SKM-1 (cell line): ENCODE measurements at regions not wholly inside any gene's neighbourhood (a gene's known extent, or its start where the extent isn't known, plus 50 kb on each side); places are given as distances from the start of the nearest gene placed in this dataset.
"Not testable (repeated sequence)": the region's sequence is repeated elsewhere in the genome, so short reads cannot be mapped to it uniquely, and the experiment has no call there.

Experiments used
- DNase-seq: peaks from one replicate; lab custom pipeline; 2025; ENCODE audit not compliant: unreplicated experiment; lab: John Stamatoyannopoulos, UW

DNA sequence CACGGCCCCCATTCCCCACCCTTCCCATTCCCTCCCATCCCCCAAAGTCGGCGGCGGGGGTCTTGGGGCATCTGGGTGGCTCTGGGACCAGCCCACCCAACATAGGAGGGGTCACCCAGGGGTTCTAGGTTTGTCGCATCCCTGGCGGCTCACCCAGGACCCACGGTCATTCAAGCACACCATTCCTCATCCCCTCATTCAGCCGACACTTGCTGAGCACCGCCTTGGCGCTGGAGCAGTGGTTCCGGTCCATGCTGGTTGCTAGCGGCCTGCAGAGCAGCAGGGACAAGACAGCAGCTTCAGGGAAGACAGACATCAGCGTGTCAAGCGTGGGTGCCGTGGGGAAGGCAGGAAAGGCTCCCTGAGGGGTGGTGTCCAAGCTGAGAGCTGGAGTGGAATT lies 50.5 kb upstream of the OTOS start:
- DNase-seq: no peak

DNA sequence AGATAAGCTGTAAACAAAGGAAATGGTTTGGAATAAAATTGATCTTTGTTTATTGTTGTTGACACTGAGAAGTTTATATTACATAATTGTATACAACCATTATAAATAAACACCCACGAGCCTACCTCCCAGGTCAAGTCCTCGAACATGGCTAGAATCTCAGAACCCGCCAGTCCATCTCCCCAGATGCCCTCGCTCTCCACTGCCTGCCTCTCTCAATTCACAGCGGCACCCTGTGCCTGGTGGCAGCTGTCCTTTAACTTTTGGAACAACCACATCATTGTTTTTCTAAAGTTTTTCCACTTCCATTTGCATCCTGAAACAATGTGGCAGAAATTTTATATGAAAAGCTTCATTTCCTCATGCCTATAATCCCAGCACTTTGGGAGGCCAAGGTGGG lies 52.2 kb upstream of the OTOS start:
- no peak for DNase-seq

DNA sequence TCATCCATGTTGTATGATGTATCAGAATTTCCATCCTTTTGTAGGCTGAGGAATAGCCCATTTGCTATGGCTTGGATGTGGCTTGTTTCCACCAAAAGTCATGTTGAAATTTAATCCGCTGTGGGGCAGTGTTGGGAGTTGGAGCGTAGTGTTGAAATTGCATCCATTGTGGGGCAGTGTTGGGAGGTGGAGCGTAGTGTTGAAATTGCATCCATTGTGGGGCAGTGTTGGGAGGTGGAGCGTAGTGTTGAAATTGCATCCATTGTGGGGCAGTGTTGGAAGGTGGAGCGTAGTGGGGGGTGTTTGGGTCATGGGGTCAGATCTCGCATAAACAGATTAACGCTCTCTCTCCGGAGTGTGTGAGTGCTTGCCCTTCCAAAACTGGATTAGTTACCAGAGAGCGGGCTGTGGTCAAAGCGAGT lies 53.9 kb upstream of the OTOS start:
- DNase-seq: not testable (repeated sequence)

DNA sequence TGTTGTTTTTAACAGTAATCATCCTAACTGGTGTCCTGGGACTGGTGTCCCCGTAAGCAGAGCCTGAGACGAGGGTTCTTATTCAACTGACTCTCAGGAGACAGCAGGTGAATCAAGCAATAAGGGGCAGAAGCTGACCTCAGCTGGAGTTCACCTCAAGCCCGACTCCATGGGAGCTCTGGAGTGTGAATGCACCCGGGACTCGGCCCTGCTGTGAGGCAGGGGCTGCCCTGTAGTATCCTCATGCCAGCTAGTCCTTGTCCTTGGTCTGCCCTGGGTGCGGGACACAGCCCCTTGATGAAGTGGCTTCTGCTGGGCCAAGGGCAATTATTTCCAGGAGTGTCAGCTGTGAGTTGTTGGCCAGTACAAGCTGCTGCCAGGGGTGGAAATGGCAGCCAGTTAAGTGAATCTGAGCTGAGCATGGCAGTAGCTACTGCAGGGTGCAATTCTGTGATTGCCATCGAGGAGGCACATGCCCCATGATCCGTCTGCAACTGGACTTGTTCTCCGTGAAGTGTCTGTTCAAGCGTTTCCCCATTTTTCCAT lies 54.9 kb upstream of the OTOS start:
- no peak for DNase-seq

GRCh38 chr2:240196716-240197461 lies 56.4 kb upstream of the OTOS start:
- no peak for DNase-seq

- DNase-seq: no peak
These were observed 57.1 kb upstream of the OTOS start for GRCh38 chr2:240197462-240198139.

- DNase-seq: no peak
These were observed 57.8 kb upstream of the OTOS start for GRCh38 chr2:240198226-240198625.

DNA sequence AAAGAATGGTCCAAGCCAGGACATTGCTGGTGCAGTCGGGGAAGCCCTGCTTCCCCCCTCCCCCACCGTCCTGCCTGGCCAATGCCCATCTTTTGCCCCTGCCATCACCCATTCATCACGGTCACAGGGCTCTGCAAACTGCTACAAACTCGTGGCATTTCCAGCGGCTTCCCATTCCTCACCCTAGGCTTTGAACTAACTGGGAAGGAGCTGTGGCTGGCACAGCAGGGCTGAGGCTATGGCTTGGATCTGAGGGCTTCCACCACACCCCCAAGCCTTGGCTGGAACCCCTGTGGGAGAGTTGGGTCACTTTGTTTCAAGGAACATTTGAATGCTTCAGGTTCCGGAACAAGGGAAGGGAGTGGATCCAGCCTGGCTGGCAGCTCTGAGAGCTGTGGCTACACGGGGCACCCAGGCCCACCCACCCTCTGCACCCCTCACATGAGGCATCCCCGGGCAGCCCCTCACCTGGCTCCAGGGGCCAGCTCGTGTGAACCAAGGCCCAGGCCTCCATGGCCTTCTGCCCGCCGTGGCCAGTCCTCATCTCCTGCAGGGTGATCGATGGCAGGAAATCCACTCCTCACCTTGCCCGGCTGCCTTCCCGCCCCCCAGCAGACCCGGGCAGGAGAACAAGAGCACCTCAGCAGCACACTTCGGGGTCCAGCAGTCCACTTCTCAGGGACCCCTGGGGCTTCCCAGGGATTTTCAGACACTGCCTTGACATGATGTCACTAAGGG lies 58.8 kb upstream of the OTOS start:
- no peak for DNase-seq

DNA sequence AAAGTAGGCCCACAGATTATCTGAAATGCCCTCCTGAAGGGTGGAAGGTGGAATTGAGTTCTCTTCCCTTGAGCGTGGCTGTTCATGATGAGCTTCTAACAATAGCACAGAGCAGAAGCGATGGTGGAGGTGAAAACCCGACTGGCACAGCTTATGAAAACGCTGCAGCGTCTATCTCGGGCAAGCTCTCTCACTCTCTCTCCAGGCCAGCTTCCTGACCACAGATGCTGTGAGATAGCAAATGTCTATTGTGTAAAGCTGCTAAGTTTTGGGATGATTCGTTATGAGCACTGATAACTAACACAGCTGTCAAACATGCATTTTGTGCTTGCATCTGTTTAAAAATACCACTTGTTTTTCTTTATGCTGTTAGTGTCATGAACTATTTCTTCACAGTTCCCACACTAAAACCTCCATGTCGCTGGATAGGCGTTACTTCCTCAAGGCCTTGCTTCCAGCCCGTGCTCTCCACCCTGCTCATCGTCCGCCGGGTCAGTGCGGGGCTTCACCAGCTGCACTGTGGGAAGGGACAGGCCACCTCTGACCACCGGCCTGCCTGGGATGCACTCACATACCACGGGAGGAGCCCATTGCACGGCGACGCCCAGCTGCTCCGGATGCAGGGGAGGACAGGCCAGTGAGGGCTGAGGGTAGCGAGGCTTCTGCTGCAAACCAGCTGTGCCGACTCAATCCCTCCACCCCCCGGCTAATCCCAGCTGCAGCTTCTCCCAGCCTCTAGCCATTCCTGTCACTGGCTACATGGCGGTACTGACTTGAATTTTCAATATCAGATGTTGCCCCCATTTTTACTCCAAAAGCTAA lies 60.0 kb upstream of the OTOS start:
- DNase-seq: no peak

- no peak for DNase-seq
These were observed 61.4 kb upstream of the OTOS start for GRCh38 chr2:240201866-240202265.

DNA sequence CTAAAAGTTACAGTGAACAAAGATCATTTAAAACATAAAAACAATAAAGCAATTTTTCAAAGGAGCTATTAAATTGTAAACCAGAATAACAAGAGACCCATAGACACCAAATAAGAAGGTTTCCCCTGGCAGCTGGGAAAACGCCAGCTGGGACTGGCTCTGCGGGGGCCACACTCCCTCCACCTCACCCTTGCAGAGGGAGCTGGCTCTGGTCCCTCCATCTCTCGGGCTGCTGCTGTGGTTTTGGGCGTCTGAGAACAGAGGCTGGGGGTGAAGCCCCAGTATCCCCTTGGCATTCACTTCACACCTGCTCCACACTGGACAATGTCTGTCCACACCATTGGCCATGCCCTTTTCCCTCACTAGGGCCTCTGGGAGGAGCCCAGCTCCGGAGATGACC lies 62.1 kb upstream of the OTOS start:
- no peak for DNase-seq

- DNase-seq: no peak
These were observed 62.8 kb upstream of the OTOS start for GRCh38 chr2:240203031-240203787.

DNA sequence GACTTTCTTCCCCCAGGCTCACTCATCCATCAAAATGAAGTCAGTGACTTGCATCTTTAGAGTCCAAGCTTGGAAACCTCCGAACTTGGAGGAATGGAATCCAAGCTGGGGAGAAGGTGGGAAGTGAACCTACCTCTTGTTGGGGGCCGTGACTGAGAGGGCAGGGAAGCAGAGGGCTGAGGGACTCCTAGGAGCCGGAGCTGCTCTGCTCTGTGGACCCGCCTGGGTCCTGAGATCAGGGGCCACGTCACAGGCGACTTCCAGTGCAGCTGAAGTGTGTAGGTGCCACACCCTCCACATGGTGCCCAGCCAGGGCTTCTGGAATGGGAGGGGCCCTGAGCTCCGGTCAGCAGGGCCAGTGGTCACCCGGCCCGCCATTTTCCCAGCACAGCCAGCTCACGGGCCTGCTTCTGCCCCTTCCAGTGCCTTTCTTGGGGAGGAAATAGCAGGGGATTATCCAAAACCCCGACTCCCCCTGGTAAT lies 63.4 kb upstream of the OTOS start:
- no peak for DNase-seq

DNA sequence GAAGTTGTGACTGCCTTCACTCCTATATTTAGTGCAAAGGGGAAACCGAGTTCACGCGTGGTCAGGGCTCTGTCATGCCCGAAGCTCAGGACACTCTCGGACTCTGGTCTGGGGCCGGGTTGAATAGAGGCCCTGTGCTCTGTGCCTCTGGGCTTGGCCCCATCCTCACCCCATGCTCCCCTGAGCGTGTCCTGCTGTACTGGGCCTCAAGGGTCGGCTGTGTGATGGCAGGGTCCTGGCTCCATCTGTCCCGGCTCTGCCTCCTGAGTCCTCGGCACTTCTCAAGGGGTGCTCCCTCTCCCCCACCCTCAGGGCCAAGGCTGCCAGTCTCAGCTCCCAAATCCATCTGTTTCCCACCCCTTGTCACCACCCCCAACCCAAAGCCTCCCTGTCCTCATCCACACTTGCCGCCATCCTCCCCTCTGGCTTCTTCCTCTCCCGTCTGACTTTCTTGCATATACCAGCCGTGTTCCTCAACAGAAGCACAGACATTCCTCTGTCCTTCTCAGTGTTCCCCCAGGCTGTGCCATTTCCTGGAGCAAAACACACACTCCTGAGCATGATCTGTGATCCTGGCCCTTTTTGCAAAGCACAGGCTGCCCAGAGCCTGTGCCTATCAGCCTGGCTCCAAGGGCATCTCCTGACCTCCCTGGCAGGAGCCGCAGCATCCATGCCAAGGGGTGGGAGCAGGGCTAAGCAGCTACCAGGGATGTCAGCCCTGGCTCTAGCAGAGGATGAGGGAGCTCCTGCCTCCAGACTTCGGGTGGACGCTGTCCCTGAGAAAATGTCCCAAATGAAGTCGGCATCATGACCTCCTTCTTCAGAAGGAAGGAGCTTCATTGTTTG lies 64.2 kb upstream of the OTOS start:
- no peak for DNase-seq

GRCh38 chr2:240205348-240205747 lies 64.9 kb upstream of the OTOS start:
- DNase-seq: no peak

GRCh38 chr2:240205772-240206171 lies 65.3 kb upstream of the OTOS start:
- DNase-seq: no peak

- DNase-seq: no peak
These were observed 66.2 kb upstream of the OTOS start for GRCh38 chr2:240206630-240207029.

DNA sequence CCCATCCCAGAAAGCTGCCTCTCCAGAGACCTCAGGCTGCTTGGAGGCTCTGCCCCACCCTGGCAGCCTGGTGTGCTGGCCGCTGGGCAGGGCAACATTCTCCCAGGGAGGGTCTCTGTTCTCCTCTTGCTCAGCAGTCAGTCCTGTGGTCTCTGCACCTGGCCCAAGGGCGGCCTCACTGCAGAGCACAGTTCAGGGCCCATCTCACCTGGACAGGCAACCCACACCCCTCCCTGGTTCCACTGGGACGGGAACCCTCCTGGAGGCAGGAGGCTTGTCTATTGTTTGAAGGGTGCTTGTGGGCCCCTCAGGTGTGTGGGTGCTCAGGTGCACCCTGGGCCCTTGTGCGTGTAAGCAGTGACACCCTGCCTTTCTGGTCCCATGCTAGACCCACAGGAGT lies 67.2 kb upstream of the OTOS start:
- DNase-seq: no peak

- DNase-seq: no peak
These were observed 67.6 kb upstream of the OTOS start for GRCh38 chr2:240208096-240208495.
